ENCODE measurements at regions not wholly inside any gene's neighbourhood (a gene's known extent, or its start where the extent isn't known, plus 50 kb on each side); places are given as distances from the start of the nearest gene placed in this dataset.

DNA sequence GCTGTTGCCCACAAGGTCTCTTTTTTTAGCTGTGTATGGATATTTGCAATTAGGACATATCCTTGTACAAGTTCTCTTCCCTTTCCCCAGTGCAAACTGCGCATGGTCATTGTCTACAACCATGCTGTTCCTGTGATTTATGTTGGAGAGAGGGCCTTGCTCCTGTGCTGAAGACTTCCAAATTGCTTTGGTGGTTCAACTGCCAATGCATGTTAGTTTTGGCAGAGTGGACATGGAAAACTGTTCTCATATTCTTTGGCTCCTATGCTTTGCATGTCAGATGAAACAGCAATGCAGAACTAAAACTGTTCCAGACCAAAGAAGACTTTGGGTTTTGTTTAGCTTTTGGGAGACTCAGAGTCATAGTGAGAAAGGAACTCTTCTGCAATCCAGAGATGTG lies 148.8 kb upstream of the EDNRA start:
- Mint-ChIP-seq H3K4me3 (ENCODE audit: unreplicated experiment) (no peak overlapping the region), H3K9me3 (ENCODE audit: unreplicated experiment) (no peaks in the 10 kb centered on the region), H3K27ac (ENCODE audit: unreplicated experiment) (no peak overlapping the region), H3K36me3 (ENCODE audit: low read depth, unreplicated experiment) (no peaks in the 10 kb centered on the region), H3K27me3 (ENCODE audit: unreplicated experiment) (peaks cover 1% of the 10 kb centered on the region), H3K4me1 (ENCODE audit: unreplicated experiment) (no peaks in the 10 kb centered on the region)
- DNase-seq (ENCODE audit: low spot score): no peak
- TF ChIP-seq, protein P1, sequence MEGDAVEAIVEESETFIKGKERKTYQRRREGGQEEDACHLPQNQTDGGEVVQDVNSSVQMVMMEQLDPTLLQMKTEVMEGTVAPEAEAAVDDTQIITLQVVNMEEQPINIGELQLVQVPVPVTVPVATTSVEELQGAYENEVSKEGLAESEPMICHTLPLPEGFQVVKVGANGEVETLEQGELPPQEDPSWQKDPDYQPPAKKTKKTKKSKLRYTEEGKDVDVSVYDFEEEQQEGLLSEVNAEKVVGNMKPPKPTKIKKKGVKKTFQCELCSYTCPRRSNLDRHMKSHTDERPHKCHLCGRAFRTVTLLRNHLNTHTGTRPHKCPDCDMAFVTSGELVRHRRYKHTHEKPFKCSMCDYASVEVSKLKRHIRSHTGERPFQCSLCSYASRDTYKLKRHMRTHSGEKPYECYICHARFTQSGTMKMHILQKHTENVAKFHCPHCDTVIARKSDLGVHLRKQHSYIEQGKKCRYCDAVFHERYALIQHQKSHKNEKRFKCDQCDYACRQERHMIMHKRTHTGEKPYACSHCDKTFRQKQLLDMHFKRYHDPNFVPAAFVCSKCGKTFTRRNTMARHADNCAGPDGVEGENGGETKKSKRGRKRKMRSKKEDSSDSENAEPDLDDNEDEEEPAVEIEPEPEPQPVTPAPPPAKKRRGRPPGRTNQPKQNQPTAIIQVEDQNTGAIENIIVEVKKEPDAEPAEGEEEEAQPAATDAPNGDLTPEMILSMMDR (IDR thresholded peaks at IDR 0.05; ENCODE audit: unreplicated experiment): no peak

DNA sequence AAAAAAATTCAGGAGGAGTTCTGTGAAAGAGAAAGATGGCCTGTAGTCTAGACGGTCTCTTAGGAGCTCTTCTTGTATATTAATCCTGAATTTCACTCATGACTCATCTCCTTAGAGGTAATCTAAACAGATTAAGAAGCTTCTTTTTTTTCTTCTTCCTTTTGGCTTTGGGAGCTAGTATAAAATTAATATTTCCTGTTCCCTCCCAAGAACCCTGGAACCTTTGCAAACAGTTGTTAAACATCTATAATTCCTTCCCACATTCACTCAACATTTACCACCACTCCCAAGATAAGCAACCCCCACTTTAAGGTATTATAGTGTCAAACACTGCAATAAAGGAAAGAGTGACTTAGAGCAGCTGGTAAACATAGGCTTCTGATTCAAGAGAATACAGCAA lies 146.4 kb upstream of the EDNRA start:
- no peaks in the 10 kb centered on the region for H3K27me3 Mint-ChIP-seq (ENCODE audit: unreplicated experiment)
- H3K27ac Mint-ChIP-seq (ENCODE audit: unreplicated experiment): no peak overlapping the region
- H3K4me3 Mint-ChIP-seq (ENCODE audit: unreplicated experiment): no peak overlapping the region
- no peak for DNase-seq (ENCODE audit: low spot score)
- H3K9me3 Mint-ChIP-seq (ENCODE audit: unreplicated experiment): no peaks in the 10 kb centered on the region
- TF ChIP-seq, protein P1 (IDR thresholded peaks at IDR 0.05; ENCODE audit: unreplicated experiment): no peak
- H3K4me1 Mint-ChIP-seq (ENCODE audit: unreplicated experiment): no peaks in the 10 kb centered on the region
- H3K36me3 Mint-ChIP-seq (ENCODE audit: low read depth, unreplicated experiment): no peaks in the 10 kb centered on the region

- no peaks in the 10 kb centered on the region for H3K27me3 Mint-ChIP-seq (ENCODE audit: unreplicated experiment)
- H3K4me1 Mint-ChIP-seq (ENCODE audit: unreplicated experiment): peaks cover under 1% of the 10 kb centered on the region
- DNase-seq (ENCODE audit: low spot score): no peak
- no peak overlapping the region for H3K4me3 Mint-ChIP-seq (ENCODE audit: unreplicated experiment)
- H3K27ac Mint-ChIP-seq (ENCODE audit: unreplicated experiment): no peak overlapping the region
- H3K36me3 Mint-ChIP-seq (ENCODE audit: low read depth, unreplicated experiment): no peaks in the 10 kb centered on the region
- TF ChIP-seq, protein P1 (IDR thresholded peaks at IDR 0.05; ENCODE audit: unreplicated experiment): no peak
- no peaks in the 10 kb centered on the region for H3K9me3 Mint-ChIP-seq (ENCODE audit: unreplicated experiment)
Measured at GRCh38 chr4:147335183-147335582, 145.7 kb upstream of the EDNRA start.

GRCh38 chr4:147336252-147336651 lies 144.6 kb upstream of the EDNRA start:
- Mint-ChIP-seq H3K4me1 (ENCODE audit: unreplicated experiment) (peaks cover 8% of the 10 kb centered on the region), H3K9me3 (ENCODE audit: unreplicated experiment) (no peaks in the 10 kb centered on the region), H3K36me3 (ENCODE audit: low read depth, unreplicated experiment) (no peaks in the 10 kb centered on the region), H3K27me3 (ENCODE audit: unreplicated experiment) (no peaks in the 10 kb centered on the region), H3K27ac (ENCODE audit: unreplicated experiment) (no peak overlapping the region), H3K4me3 (ENCODE audit: unreplicated experiment) (no peak overlapping the region)
- DNase-seq (ENCODE audit: low spot score): no peak
- TF ChIP-seq, protein P1 (IDR thresholded peaks at IDR 0.05; ENCODE audit: unreplicated experiment): no peak

GRCh38 chr4:147339100-147339499 lies 141.8 kb upstream of the EDNRA start:
- no peaks in the 10 kb centered on the region for H3K9me3 Mint-ChIP-seq (ENCODE audit: unreplicated experiment)
- no peaks in the 10 kb centered on the region for H3K36me3 Mint-ChIP-seq (ENCODE audit: low read depth, unreplicated experiment)
- H3K4me1 Mint-ChIP-seq (ENCODE audit: unreplicated experiment): peaks cover 8% of the 10 kb centered on the region
- no peaks in the 10 kb centered on the region for H3K27me3 Mint-ChIP-seq (ENCODE audit: unreplicated experiment)
- no peak overlapping the region for H3K4me3 Mint-ChIP-seq (ENCODE audit: unreplicated experiment)
- DNase-seq (ENCODE audit: low spot score): no peak
- TF ChIP-seq, protein P1 (IDR thresholded peaks at IDR 0.05; ENCODE audit: unreplicated experiment): no peak
- no peak overlapping the region for H3K27ac Mint-ChIP-seq (ENCODE audit: unreplicated experiment)

Data from endothelial cell (in vitro differentiated cells).